HG02678 (cell line): ENCODE measurements at regions not wholly inside any gene's neighbourhood (a gene's known extent, or its start where the extent isn't known, plus 50 kb on each side); places are given as distances from the start of the nearest gene placed in this dataset.
"Not testable (repeated sequence)": the region's sequence is repeated elsewhere in the genome, so short reads cannot be mapped to it uniquely, and the experiment has no call there.

Source experiments
- ATAC-seq: cut with Tn5 transposase; IDR thresholded peaks from one replicate; pipeline ENCODE4 v1.9.1; 2021; ENCODE audit warnings: mild to moderate bottlenecking, moderate library complexity; ENCODE audit not compliant: unreplicated experiment

DNA sequence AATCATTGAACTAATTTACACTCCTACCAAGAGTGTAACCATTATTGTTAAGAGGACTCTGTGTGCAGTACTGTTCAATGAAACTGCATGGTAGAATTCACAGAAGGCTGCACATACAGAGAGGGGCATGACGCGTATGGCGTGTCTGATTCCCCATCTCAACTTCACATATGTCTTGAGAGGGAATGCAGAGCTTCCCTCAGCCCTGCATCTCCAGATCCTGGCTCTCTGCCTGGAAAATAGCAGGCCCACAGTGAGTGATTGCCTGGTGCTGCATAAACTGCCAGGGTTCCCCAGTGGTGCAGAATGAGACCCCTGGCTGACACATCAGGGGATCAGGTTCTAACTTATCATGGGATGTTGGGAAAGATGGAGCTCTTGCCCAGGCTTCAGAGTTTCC lies 260.2 kb upstream of the ISX start:
- ATAC-seq: no peak

DNA sequence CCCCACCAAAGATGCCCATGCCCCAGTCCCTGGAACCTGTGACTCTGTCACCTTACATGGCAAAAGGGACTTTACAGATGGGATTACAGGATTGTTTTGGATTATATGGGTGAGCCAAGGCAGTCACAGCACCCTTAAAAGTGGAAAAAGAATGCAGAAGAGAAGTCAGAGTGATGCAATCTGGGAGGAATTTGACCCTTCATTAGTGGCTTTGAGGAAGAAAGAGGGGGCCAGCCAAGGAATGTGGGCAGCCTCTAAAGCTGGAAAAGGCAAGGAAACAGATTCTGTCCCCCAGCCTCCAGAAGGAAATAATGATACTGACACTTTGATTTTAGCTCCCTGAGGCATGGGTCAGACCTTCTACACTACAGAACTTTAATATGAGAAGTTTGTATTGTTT lies 257.3 kb upstream of the ISX start:
- ATAC-seq: no peak

DNA sequence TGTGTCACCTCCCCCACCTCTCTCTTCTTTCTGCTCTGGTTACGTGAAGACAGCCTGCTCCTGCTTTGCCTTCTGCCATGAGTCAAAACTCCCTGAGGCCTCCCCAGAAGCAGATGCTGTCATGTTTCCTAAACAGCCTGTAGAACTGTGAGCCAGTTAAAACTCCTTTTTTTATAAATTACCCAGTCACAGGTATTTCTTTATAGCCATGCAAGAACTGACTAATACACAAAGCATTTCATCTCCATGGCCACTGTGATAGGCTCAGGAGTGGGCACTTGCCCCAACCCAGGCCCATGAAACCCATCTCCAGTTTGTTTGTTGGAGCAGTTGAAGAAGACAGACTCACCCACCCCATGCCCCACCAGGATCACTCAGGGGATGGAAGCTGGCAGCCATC lies 253.3 kb upstream of the ISX start:
- no peak for ATAC-seq

DNA sequence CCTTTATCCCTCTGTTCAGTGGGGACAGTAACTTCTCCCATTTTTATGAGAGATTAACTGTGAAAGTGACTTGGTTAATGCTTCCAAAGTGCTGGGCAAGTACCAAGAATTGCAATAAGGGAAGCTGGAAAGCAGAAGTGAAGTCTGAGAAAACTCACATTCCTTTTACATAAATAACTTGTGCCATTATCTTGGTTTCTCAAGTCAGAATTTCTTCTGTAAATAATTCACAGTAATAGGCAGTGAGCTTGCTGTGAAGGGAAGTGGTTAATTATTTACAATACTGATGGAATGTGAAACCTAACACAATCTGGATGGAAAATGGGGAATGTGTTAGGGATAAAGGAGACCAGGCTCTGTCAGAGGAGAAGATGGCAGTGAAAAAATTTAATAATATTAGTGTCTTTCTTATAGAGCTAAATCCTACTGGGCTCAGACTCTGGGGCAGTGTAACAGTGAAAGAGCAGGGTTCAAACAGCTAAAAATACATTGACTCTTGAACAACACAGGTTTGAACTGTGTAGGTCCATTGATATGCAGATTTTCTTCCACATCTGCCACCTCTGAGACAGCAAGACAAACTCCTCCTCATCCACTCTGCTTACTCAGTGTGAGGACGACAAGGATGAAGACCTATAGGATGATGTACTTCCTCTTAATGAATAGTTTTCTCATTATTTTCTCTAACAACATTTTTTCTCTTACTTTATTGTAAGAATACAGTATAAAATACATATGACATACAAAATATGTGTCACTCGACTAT lies 251.5 kb upstream of the ISX start:
- ATAC-seq: no peak

DNA sequence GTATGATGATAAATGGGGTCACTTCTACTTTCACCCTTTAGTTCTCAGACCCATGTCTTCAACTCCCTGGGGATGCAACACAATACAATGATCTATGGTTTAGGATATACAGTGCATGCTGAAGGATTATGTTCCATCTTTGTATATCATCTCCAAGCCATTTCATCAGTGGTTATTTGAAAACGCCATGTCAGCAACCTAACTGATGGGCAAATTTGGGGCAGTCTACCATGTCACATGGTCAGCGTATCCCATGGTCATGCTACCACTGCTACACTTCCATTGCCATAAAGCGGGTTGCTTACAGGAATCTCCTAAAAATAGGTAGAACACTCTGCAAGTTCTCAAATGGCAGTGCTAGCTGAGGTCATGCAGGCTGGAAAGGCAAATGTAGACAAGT lies 236.5 kb upstream of the ISX start:
- ATAC-seq: no peak

DNA sequence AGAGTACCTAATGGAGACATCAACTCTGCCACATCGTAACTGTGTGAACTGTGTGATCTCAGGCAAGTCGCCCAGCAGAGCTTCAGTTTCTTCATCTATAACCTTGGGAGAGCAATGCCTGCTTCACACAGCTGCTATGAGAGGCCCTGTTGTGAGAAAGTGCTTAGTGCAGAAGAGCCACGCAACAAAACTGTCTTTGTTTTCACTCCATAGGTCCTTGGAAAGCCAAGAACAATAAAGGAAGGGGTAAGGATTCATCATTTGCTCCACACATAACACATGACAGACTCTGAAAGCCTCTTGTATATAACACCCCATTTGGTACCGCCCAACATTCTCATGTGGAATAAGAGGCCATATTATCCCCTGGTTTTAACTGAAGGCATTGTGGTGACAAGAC lies 231.9 kb upstream of the ISX start:
- ATAC-seq: no peak

DNA sequence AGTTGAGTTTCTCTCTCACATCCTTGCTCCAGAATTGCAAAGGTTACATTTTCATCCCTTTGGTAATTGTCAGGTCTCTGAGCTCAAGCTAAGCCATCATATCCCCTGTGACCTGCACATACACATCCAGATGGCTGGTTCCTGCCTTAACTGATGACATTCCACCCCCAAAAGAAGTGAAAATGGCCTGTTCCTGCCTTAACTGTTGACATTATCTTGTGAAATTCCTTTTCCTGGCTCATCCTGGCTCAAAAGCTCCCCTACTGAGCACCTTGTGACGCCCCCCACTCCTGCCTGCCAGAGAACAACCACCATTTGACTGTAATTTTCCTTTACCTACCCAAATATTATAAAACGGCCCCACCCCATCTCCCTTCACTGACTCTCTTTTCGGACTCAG lies 231.4 kb upstream of the ISX start:
- not testable (repeated sequence) for ATAC-seq

DNA sequence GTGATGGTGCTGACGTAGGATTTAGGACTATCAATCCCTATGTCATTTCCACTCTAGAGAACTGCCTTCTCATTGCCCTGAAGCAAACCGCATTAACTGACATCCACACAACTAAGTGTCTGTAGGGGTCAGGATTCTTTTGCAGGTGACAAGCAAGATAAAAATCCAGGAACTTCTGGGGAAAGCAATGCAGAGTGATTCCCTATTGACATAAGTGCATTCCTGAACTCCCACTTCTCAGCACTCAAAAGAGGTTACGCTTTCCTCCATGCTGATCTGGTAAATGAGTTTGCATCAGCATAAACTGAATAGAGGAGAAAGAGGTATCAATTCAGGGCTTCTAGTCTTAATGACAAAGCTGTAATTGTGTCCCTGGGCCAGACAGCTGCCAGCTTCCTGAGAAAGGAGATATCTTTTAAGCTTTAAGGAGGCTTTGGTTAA lies 224.6 kb upstream of the ISX start:
- no peak for ATAC-seq

DNA sequence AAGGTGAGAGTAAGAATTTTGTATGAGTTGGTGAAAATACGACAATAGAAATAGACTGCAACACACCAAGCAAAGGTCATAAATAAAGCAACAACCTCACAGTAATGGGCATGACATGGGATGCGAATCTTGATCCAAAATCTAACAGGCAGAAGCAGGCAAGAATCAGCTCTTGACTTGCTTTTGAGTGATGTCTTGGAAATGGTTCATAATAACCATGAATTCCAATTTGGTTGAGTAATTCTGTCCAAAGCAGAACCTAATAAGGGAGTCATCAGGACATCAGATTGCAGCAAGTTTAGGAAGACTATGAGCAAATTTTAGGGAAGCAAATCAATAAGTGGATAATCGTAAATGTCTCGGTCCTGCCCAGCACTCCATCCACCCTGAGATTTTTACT lies 224.0 kb upstream of the ISX start:
- ATAC-seq: no peak

DNA sequence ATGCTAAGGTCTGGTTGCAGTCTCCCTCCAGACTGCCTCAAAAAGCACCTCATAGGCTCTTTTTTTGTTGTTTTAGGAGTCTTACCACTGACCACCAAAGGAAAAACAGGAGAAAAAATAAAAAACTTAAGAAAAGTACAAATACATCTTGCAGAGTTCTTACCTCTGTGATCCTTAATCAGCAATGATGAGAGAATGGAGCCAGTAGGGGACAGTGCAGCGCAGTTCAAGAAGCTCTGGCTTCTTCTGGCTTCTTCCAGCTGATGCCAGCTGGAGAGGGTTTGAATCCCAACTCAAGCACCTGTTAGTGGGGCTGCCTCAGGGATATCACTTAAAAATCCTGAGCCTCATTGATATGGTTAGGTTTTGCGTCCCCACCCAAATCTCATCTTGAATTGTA lies 223.3 kb upstream of the ISX start:
- ATAC-seq: no peak

DNA sequence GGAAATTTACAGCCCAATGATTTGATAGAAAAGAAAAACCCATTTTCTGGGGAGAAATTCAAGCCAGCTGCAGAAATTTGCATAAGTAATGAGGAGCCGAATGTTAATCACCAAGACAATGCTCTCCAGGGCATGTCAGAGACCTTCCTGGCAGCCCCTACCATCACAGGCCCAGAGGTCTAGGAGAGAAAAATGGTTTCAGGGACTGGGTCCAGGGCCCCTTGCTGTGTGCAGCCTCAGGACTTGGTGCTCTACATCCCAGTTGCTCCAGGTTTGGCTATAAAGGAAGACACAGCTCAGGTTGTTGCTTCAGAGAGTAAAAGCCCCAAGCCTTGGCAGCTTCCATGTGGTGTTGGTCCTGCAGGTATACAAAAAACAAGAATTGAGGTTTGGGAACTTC lies 222.2 kb upstream of the ISX start:
- not testable (repeated sequence) for ATAC-seq

DNA sequence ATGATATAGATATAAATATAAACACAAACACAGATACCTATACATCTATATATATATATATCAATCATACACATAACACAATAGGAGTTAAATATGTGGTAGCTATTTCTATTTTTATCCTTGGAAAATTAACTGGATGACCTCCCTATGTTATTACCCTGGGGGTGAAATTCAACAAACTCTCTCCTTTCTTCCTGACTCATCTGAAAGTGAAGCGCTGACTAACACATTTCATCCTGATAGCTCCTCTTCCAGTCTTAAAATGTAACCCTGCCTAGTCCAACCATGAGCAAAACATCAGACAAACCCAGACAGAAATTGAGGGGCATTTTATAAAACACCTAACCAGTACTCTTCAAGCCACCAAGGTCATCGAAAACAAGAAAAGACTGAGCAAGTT lies 220.6 kb upstream of the ISX start:
- no peak for ATAC-seq

DNA sequence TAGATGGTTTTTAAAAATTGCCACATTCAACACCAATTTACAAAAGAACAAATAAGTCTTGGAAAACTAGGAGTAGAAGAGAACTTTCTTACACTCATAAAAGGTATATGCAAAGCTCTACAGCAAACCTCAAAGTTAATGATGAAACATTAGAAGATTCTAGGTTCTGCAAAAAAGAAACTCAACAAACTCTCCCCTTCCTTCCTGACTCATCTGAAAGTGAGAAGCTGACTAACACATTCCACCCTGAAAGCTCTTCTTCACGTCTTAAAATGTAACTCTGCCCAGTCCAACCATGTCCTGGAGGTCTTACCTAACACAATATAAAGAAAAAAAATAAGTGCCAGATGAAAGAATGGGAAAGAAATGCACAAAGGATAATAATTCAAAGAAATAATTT lies 218.9 kb upstream of the ISX start:
- ATAC-seq: peak; percentile 74

DNA sequence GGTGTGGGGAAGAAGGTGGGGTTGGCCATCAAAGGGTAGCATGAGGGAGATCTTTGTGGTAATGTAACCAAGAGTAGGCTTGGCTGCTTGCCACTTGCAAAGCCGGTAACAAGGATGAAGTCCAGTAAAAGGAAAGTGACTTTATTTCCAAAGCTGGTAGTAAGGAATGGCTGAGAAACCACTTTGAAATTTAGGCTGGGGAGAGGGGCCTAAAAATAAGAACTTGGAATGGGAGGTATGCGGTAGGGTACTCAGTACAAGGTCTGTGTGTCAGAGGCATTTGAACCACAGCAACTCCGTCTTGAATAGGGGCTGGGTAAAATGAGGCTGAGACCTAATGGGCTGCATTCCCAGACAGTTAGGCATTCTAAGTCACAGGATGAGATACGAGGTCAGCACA lies 216.0 kb upstream of the ISX start:
- ATAC-seq: no peak

DNA sequence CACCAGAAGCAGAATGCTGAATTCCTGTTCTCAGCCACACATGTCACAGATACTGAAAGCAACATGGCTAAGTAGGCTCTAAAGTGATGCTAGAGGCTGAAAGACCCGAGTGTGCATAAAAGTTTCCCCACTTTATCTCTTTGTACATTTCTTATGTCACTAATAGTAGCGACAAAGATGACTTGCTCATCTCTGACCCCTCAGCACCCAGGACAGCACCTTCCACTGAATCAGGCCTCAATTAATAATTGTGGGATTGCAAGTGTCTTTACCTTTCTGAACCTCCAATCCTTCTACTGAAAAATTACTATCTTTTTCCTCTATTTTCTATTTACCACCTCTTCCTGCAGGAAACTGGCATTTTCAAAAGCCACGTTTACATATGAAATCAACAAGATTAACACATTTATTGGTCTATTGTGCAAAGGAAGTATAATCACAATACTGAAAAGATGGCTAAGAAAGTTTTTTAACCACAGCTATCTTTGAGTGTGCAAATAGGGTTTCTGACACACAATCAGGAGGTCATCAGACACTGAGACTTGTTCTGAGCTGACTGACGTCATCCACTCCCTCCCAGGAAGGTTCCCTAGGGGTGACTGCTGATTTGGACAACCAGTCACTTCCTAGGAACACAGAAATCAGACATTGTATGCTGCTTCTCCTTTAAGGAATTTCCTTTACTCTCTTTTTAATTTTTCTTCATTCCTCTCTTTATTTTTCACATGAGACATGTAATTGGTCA lies 213.9 kb upstream of the ISX start:
- ATAC-seq: no peak

DNA sequence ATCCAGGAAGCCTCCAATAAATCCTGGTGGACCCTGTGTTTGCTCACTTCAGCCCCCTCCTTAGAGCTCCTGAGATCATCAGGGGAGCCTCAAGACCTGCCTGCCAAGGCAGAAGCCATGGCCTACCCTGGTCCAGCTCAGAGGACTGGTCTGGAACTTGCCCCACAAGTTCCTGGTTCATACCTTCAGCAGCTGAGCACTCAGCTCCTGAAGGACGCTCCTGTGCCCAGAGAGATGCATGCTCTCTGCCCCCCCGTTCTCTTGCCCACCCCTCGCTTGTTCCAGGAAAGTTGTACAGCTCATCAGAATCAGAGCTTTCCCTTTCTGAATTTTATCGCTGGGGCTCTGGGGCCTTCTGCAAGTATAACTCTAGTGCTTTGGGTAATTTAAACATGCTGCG lies 210.5 kb upstream of the ISX start:
- ATAC-seq: no peak

DNA sequence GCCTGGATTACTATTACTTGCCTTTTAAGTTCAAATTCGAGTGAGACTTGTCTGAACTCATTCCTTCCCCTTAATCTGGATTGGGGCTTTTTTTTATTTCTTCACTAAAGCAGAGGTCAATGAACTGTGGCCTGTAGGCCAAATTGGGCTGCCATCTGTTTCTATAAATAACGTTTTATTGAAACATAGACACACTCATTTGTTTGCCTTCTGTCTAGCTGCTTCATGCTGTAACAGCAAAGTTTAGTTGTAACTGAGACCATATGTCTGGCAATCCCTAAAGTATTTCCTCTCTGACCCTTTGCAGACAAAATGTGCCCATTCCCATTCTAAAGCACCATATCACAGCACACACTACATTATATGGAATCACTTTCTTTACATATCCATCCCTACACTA lies 207.9 kb upstream of the ISX start:
- ATAC-seq: no peak

DNA sequence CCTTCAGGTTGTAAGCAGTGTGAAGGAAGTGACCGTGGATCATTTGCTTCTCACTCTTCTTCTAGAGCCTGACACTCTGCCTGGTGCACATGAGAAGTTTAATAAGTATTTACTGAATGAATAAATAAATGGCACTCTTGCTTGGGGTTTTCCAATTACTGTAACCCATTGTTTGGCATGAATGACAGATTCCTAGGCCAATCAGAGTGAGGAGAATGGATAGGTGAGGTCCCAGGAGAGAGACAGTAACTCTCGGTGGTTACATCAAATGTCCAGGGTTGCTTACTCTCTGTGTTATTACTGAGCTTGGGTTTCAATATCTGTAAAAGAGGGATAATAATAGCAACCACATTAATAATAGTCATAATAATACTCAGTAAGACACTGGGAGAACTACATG lies 204.2 kb upstream of the ISX start:
- ATAC-seq: no peak

DNA sequence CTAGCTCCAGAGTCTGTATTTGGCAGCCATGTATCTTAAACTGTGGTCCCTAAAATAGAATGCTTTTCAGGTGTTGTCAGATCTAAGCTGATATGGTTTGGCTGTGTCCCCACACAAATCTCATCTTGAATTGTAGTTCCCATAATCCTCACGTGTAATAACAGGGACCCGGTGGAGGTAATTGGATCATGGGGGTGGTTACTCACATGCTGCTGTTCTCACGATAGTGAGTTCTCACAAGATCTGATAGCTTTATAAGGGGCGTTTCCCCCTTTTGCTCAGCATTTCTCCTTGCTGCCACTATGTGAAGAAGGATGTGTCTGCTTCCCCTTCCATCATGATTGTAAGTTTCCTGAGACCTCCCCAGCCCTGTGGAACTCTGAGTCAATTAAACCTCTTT lies 199.9 kb upstream of the ISX start:
- ATAC-seq: no peak

DNA sequence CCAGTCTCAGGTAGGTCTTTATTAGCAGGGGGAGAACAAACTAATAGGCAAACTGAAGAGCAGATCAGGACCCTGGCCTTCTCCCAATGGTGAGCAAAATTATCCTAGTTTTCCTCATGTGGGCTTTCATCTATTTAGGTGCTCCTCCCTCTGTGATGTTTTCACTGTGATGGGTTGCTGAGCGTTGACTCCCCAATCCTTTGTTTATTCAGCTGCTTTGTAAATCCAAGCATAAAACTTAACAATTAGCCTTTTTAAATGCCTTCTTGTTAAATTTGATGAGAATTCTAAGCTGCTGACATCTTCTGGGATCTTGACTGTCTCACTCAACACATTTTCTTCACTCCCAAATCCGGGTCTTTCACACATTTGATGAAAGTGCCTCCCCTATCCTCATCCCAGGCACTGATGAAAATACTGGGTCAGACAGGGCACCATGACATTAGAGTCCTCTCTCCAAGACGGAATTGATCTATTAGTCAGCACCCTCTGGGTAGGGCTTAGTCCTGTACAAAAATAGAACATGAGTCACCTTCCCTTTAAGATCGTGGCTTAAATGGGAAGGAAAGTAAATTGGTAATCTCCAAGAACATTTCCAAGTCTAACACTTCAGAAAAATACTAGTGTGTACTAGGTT lies 199.3 kb upstream of the ISX start:
- ATAC-seq: no peak

DNA sequence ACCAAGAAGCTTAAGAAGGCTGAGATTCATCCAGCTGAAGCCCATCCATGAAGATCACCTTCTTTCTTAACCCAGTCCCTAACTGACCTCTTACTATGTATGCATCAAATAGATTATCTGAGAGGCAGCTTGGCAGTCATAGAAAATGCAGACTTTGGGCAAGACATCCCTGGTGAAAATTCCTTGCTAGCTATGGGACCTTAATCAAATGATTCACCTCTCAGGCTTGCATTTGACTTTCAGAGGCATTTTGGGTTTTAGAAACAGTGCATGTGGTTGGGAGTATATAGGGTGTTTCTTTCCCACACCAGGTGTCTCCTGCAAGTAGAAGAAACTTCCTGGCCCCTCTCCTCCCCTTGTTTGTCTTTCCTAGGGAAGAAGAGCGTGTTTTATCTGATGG lies 188.5 kb upstream of the ISX start:
- ATAC-seq: no peak

DNA sequence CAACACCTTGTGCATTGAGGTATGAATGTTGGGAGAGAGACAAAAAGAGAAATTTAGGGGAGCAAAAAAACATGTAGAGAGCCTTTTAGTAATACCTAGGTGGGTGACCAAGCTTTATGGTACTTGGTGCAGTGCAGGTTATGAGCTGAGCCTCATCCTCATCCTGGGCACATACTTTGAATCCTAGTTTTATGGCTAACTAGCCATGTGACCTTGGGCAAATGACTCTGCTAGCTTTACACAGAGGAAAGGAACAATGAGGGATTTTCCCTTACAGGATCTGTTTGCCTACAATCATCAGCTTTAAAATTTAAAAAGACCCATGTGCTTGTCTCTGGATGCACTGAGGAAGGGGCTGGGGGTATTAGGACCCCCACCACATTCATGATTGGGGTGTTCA lies 187.8 kb upstream of the ISX start:
- no peak for ATAC-seq
